CD4-positive, alpha-beta T cell (primary cell): ENCODE measurements at regions not wholly inside any gene's neighbourhood (a gene's known extent, or its start where the extent isn't known, plus 50 kb on each side); places are given as distances from the start of the nearest gene placed in this dataset.

Source experiments
- ATAC-seq: fragments of 200-7000 bp; cut with Tn5 transposase; one replicate; pipeline ENCODE4 v1.10.0; 2022; ENCODE audit warnings: mild to moderate bottlenecking; ENCODE audit not compliant: poor library complexity
- CTCF ChIA-PET: fragments of 350-600 bp; sonication (Branson Sonifier 250); formaldehyde crosslinking; loops from one replicate; lab custom pipeline; 2021; ENCODE audit warnings: antibody characterized with exemption, inconsistent platforms; lab: Charles Lee
- POLR2A ChIA-PET: fragments of 350-600 bp; sonication (Branson Sonifier 250); formaldehyde crosslinking; loops from one replicate; lab custom pipeline; 2021; ENCODE audit warnings: antibody characterized with exemption, inconsistent platforms; lab: Charles Lee
- DNase-seq, 14 experiments: peaks; one replicate each; pipeline ENCODE4 v3.0.0-alpha.2; 2013 to 2020; ENCODE audit warnings: mixed read lengths in 2 of 14
- H3K27ac ChIP-seq, 2 donors: one replicate each; pipeline versions ENCODE4 v1.5.1 to v1.7.0; 2013; ENCODE audit warnings: low read length in 2 of 2, low read depth in 1 of 2, mild to moderate bottlenecking in 1 of 2
- H3K27me3 ChIP-seq, 2 experiments: 1 replicate in 1 of 2; 2 replicates in 1 of 2; pipeline versions ENCODE4 v1.6.1 to v1.7.0; 2013; ENCODE audit warnings: low read length in 2 of 2, control low read depth in 1 of 2, mild to moderate bottlenecking in 1 of 2, moderate library complexity in 1 of 2; ENCODE audit not compliant: insufficient read depth in 2 of 2, control insufficient read depth in 1 of 2
- H3K36me3 ChIP-seq: one replicate; pipeline ENCODE4 v1.6.1; 2013; ENCODE audit warnings: low read length, control low read depth; ENCODE audit not compliant: insufficient read depth
- H3K4me1 ChIP-seq: one replicate; pipeline ENCODE4 v1.6.1; 2013; ENCODE audit warnings: low read length, control low read depth; ENCODE audit not compliant: insufficient read depth
- H3K4me3 ChIP-seq: one replicate; pipeline ENCODE4 v1.5.1; 2013; ENCODE audit warnings: mild to moderate bottlenecking, low read length, moderate library complexity
- H3K9me3 ChIP-seq, 2 experiments: 1 replicate in 1 of 2; 2 replicates in 1 of 2; pipeline versions ENCODE4 v1.6.1 to v1.7.0; 2013; ENCODE audit warnings: low read length in 2 of 2, mild to moderate bottlenecking in 2 of 2, control low read depth in 1 of 2, moderate library complexity in 1 of 2; ENCODE audit not compliant: control insufficient read depth in 1 of 2, insufficient read depth in 1 of 2
- H3K27ac Mint-ChIP-seq: one replicate; pipeline ENCODE4 v1.8.0; 2020; ENCODE audit warnings: mixed read lengths
- H3K27me3 Mint-ChIP-seq: one replicate; pipeline ENCODE4 v1.8.0; 2021; ENCODE audit warnings: mixed read lengths
- H3K36me3 Mint-ChIP-seq: one replicate; pipeline ENCODE4 v1.8.0; 2021; ENCODE audit warnings: low read depth, mixed read lengths
- H3K4me1 Mint-ChIP-seq: one replicate; pipeline ENCODE4 v1.8.0; 2021; ENCODE audit warnings: low read depth, mixed read lengths
- H3K4me3 Mint-ChIP-seq: one replicate; pipeline ENCODE4 v1.8.0; 2020; ENCODE audit warnings: mild to moderate bottlenecking, mixed read lengths
- H3K9me3 Mint-ChIP-seq: one replicate; pipeline ENCODE4 v1.8.0; 2020; ENCODE audit warnings: mixed read lengths
- intact Hi-C, 2 experiments: fragments of 100-400 bp; cut with DNase I in 1 of 2; cut with micrococcal nuclease in 1 of 2; formaldehyde crosslinking; loops; one replicate each; pipeline versions ENCODE4 v1.15.1 to v1.9.0; 2023 to 2025; cut with DNase I, micrococcal nuclease
- TF ChIP-seq, protein P1 (sequence below): fragments of 200-600 bp; IDR thresholded peaks from one replicate; pipeline ENCODE4 v1.8.0; 2022; ENCODE audit warnings: antibody characterized with exemption, mild to moderate bottlenecking

DNA sequence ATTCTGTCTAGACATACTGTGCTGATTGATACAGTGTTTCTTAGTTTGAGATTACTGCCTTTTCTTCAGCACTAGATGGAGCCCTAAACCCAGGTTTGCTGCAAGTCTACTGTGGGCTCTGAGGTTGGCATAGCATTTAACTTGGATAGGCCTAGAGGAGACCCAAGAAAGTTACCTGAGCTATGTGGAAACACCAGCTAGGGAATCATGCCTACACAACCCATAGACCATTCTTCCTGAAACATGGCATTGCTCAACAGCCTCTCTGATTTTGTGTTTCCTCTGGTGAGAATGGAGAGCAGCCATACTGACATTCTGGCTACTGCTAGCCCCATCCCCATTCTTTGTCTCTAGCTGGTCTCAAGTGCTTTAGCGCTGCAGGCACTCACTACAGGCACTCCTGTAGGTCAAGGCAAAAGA lies 287.7 kb upstream of the PCDH18 start:
- ATAC-seq (no peak), DNase-seq (no peak)
- Mint-ChIP-seq H3K9me3 (peaks cover 6% of the 10 kb centered on the region), H3K36me3 (no peaks in the 10 kb centered on the region), H3K27ac (no peak overlapping the region), H3K4me1 (no peaks in the 10 kb centered on the region), H3K4me3 (no peak overlapping the region), H3K27me3 (no peaks in the 10 kb centered on the region)
- H3K27me3 ChIP-seq, result no peaks in the 10 kb centered on the region
- ChIA-PET POLR2A (no interaction called here), CTCF (no interaction called here)
- H3K4me3 ChIP-seq, result no peak overlapping the region
- no peaks in the 10 kb centered on the region for H3K4me1 ChIP-seq
- no peaks in the 10 kb centered on the region for H3K9me3 ChIP-seq
- no peaks in the 10 kb centered on the region for H3K36me3 ChIP-seq
- H3K27ac ChIP-seq, result no peak overlapping the region
- intact Hi-C loops, result no loop called here
- TF ChIP-seq, protein P1, sequence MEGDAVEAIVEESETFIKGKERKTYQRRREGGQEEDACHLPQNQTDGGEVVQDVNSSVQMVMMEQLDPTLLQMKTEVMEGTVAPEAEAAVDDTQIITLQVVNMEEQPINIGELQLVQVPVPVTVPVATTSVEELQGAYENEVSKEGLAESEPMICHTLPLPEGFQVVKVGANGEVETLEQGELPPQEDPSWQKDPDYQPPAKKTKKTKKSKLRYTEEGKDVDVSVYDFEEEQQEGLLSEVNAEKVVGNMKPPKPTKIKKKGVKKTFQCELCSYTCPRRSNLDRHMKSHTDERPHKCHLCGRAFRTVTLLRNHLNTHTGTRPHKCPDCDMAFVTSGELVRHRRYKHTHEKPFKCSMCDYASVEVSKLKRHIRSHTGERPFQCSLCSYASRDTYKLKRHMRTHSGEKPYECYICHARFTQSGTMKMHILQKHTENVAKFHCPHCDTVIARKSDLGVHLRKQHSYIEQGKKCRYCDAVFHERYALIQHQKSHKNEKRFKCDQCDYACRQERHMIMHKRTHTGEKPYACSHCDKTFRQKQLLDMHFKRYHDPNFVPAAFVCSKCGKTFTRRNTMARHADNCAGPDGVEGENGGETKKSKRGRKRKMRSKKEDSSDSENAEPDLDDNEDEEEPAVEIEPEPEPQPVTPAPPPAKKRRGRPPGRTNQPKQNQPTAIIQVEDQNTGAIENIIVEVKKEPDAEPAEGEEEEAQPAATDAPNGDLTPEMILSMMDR, result no peak

DNA sequence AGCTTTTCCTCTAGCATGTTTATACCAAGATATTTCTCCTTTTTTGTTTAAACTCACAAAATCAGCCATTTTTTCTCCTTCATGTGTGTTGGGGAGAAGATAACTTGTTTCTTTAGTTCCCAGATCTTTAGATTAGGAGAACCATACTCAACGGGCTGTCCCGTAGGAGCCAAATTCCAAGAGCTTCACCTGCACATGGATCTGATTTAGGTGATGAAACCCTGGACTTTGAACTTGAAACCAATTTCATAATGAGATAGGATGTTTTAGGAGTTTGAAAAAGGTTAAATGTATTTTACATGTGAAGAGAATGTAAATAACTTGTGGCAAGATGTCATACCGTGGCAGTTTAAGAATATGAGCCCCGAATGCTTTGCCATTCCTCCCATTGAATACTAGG lies 280.0 kb upstream of the PCDH18 start:
- Histone ChIP-seq H3K36me3 (no peaks in the 10 kb centered on the region), H3K4me1 (no peaks in the 10 kb centered on the region), H3K4me3 (no peak overlapping the region), H3K27ac (no peak overlapping the region), H3K27me3 (no peaks in the 10 kb centered on the region), H3K9me3 (peaks cover 0 to 3% of the 10 kb centered on the region in 2 experiments)
- no peak overlapping the region for H3K27ac Mint-ChIP-seq
- no peaks in the 10 kb centered on the region for H3K9me3 Mint-ChIP-seq
- no peaks in the 10 kb centered on the region for H3K4me1 Mint-ChIP-seq
- H3K4me3 Mint-ChIP-seq, result no peak overlapping the region
- ChIA-PET POLR2A (no interaction called here), CTCF (no interaction called here)
- TF ChIP-seq, protein P1, result no peak
- ATAC-seq, result no peak
- H3K36me3 Mint-ChIP-seq, result no peaks in the 10 kb centered on the region
- H3K27me3 Mint-ChIP-seq, result no peaks in the 10 kb centered on the region
- intact Hi-C loops, result no loop called here
- no peak for DNase-seq

DNA sequence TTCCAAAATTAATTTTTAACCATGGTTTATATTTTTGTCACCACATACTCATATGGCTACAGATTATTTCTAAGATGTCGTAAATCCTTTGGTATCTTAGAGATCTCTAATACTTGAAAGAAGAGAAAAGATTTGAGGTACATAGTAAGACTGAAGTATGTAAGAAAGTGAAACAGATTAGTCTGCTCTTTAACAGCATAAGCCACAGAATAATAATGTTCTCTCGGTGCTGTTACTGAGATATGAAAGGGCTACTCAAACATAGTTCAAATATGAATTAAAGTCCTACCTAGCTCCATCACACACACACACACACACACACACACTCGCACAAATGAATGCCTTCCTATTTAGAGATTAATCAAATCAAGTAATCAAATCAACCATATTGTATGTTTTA lies 274.1 kb upstream of the PCDH18 start:
- CTCF ChIA-PET, result no interaction called here
- ATAC-seq, result no peak
- intact Hi-C loops, result no loop called here

More for the DNA sequence above, 274.1 kb upstream of the PCDH18 start:
- Mint-ChIP-seq H3K36me3 (no peaks in the 10 kb centered on the region), H3K27me3 (no peaks in the 10 kb centered on the region), H3K9me3 (no peaks in the 10 kb centered on the region), H3K27ac (no peak overlapping the region), H3K4me1 (no peaks in the 10 kb centered on the region), H3K4me3 (no peak overlapping the region)
- POLR2A ChIA-PET, result no interaction called here
- Histone ChIP-seq H3K27me3 (no peaks in the 10 kb centered on the region), H3K4me3 (no peak overlapping the region), H3K4me1 (no peaks in the 10 kb centered on the region), H3K36me3 (no peaks in the 10 kb centered on the region), H3K9me3 (peaks cover 0 to 3% of the 10 kb centered on the region in 2 experiments), H3K27ac (no peak overlapping the region)
- TF ChIP-seq, protein P1, result no peak
- no peak for DNase-seq
